Adrenal gland (tissue), 5 donors: ENCODE measurements at regions not wholly inside any gene's neighbourhood (a gene's known extent, or its start where the extent isn't known, plus 50 kb on each side); places are given as distances from the start of the nearest gene placed in this dataset.

Source experiments
- POLR2A ChIP-seq, 2 donors: fragments of 450-650 bp; IDR thresholded peaks; one replicate each; pipeline ENCODE4 v1.6.1; 2017; ENCODE audit warnings: antibody characterized with exemption in 2 of 2, mild to moderate bottlenecking in 2 of 2, moderate library complexity in 1 of 2
- TF ChIP-seq, protein P1 (sequence below), 6 experiments: fragments of 450-650 bp in 4 of 6; fragments of 200-600 bp in 2 of 6; sonication (generic) in 1 of 6; IDR thresholded peaks; 1 replicate in 5 of 6; 2 replicates in 1 of 6; pipeline versions ENCODE4 v1.5.1 to v1.8.0; 2016 to 2021; ENCODE audit warnings: antibody characterized with exemption in 6 of 6, mild to moderate bottlenecking in 2 of 6, moderate library complexity in 1 of 6
- donor health status: DM: no; HTN: no; CAD: no.

DNA sequence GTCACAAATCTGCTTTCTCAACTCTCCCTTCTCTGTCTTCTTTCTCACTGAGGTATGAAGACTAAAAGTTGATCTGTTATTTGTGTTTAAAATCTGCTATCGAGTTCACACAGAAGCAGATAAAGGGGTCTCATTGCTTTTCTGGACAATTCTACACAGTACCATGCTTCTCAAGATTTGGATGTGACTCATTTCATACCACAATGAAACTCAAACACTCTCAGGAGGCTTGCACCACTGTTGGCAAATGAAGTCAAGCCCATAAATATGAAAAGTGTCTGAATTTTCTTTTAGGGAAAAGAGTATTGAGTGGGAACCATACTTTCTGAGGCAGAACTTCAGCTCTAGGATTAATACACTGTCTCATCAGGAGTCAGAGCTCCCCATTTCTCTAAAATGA is 274.6 kb upstream of the CYRIA start:
- TF ChIP-seq, protein P1, sequence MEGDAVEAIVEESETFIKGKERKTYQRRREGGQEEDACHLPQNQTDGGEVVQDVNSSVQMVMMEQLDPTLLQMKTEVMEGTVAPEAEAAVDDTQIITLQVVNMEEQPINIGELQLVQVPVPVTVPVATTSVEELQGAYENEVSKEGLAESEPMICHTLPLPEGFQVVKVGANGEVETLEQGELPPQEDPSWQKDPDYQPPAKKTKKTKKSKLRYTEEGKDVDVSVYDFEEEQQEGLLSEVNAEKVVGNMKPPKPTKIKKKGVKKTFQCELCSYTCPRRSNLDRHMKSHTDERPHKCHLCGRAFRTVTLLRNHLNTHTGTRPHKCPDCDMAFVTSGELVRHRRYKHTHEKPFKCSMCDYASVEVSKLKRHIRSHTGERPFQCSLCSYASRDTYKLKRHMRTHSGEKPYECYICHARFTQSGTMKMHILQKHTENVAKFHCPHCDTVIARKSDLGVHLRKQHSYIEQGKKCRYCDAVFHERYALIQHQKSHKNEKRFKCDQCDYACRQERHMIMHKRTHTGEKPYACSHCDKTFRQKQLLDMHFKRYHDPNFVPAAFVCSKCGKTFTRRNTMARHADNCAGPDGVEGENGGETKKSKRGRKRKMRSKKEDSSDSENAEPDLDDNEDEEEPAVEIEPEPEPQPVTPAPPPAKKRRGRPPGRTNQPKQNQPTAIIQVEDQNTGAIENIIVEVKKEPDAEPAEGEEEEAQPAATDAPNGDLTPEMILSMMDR (IDR thresholded peaks at IDR 0.05): no peak
- TF ChIP-seq POLR2A (IDR thresholded peaks at IDR 0.05): no peak
